Endothelial cell (in vitro differentiated cells): ENCODE measurements at regions not wholly inside any gene's neighbourhood (a gene's known extent, or its start where the extent isn't known, plus 50 kb on each side); places are given as distances from the start of the nearest gene placed in this dataset.

Experiments
- DNase-seq: peaks from one replicate; pipeline ENCODE4 v3.0.0; 2021; ENCODE audit warnings: low spot score
- H3K27ac Mint-ChIP-seq: one replicate; pipeline ENCODE4 v1.8.0; 2021; ENCODE audit warnings: mixed read lengths, inconsistent platforms; ENCODE audit not compliant: unreplicated experiment
- H3K27me3 Mint-ChIP-seq: one replicate; pipeline ENCODE4 v1.8.0; 2021; ENCODE audit warnings: mild to moderate bottlenecking, moderate library complexity, mixed read lengths, inconsistent platforms; ENCODE audit not compliant: unreplicated experiment
- H3K36me3 Mint-ChIP-seq: one replicate; pipeline ENCODE4 v1.8.0; 2021; ENCODE audit warnings: mild to moderate bottlenecking, low read depth, mixed read lengths, inconsistent platforms; ENCODE audit not compliant: unreplicated experiment
- H3K4me1 Mint-ChIP-seq: one replicate; pipeline ENCODE4 v1.8.0; 2021; ENCODE audit warnings: mild to moderate bottlenecking, mixed read lengths, inconsistent platforms; ENCODE audit not compliant: unreplicated experiment
- H3K4me3 Mint-ChIP-seq: one replicate; pipeline ENCODE4 v1.8.0; 2021; ENCODE audit warnings: mild to moderate bottlenecking, mixed read lengths, inconsistent platforms; ENCODE audit not compliant: unreplicated experiment
- H3K9me3 Mint-ChIP-seq: one replicate; pipeline ENCODE4 v1.8.0; 2021; ENCODE audit warnings: mixed read lengths, inconsistent platforms; ENCODE audit not compliant: unreplicated experiment
- TF ChIP-seq, protein P1 (sequence below): fragments of 200-600 bp; sonication (generic); IDR thresholded peaks from one replicate; pipeline ENCODE4 v1.5.0; 2021; ENCODE audit warnings: antibody characterized with exemption; ENCODE audit not compliant: unreplicated experiment

DNA sequence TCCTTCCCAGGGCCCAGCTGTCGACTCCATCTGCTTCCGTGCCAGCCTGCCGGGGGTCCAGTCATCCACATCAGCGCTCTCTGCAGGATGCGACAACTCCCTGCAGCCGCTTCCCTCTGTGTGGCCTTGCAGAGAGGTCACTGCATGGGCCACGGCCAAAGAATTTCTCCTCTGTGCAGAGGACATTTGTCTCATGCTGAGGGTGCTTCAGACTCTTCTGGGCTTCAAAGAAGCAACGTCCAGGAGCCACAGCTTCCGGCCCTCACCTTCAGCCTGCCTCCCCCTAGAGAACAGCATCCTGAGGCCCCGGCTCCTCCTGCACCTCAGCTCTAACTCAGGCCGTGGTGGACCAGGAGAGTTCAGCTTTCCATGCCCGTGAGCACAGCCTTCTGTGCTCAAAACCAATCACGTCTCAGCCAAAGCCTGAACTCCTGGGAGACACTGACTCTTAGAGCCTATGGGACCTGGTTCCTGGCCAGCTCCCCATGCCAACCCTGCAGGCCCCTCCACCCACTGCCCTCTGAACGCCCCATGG is 258.9 kb downstream of the BRD1 start:
- Mint-ChIP-seq H3K4me3 (no peak overlapping the region), H3K36me3 (no peaks in the 10 kb centered on the region), H3K9me3 (no peaks in the 10 kb centered on the region), H3K4me1 (no peaks in the 10 kb centered on the region), H3K27ac (no peak overlapping the region), H3K27me3 (peaks cover 3% of the 10 kb centered on the region)
- DNase-seq: no peak
- TF ChIP-seq, protein P1, sequence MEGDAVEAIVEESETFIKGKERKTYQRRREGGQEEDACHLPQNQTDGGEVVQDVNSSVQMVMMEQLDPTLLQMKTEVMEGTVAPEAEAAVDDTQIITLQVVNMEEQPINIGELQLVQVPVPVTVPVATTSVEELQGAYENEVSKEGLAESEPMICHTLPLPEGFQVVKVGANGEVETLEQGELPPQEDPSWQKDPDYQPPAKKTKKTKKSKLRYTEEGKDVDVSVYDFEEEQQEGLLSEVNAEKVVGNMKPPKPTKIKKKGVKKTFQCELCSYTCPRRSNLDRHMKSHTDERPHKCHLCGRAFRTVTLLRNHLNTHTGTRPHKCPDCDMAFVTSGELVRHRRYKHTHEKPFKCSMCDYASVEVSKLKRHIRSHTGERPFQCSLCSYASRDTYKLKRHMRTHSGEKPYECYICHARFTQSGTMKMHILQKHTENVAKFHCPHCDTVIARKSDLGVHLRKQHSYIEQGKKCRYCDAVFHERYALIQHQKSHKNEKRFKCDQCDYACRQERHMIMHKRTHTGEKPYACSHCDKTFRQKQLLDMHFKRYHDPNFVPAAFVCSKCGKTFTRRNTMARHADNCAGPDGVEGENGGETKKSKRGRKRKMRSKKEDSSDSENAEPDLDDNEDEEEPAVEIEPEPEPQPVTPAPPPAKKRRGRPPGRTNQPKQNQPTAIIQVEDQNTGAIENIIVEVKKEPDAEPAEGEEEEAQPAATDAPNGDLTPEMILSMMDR: no peak

DNA sequence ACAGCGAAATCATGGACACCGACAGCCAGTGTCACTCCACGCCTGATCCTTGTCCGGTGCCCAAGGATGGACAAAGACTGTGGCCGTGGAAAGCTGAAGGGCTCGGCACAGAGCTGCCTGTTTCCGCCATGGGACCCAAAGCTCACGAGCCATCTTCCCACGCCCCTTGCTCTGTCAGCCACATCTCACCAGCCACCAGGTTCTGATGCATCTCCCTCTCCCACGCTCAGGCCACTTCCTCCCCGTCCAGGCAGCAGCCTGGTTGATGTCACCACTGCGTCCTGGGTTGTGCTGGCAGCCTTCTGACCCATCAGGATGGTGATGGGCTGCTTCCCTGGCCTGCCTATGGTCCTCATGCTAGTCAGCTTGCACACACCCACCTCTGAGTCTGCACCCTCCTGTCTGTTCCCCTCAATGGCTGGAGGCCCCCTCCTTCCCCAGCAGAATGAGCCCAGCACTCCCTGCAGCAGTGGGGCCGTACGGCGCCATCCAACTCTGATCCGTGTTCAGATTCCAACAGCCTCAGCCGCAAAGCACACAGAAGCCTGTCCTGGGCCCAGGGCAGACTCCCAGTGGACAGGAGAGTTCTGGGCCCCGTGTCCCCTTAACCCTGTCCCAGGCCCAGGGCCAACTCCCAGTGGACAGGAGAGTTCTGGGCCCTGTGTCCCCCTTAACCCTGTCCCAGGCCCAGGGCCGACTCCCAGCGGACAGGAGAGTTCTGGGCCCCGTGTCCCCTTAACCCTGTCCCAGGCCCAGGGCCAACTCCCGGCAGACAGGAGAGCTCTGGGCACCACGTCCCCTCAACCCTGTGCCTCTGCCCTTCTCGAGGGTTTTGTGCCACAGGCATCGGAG is 259.5 kb downstream of the BRD1 start:
- H3K27me3 Mint-ChIP-seq: peaks cover 3% of the 10 kb centered on the region
- H3K36me3 Mint-ChIP-seq: no peaks in the 10 kb centered on the region
- no peak for DNase-seq
- H3K4me3 Mint-ChIP-seq: no peak overlapping the region
- H3K27ac Mint-ChIP-seq: no peak overlapping the region
- no peaks in the 10 kb centered on the region for H3K9me3 Mint-ChIP-seq
- no peaks in the 10 kb centered on the region for H3K4me1 Mint-ChIP-seq
- TF ChIP-seq, protein P1: no peak

DNA sequence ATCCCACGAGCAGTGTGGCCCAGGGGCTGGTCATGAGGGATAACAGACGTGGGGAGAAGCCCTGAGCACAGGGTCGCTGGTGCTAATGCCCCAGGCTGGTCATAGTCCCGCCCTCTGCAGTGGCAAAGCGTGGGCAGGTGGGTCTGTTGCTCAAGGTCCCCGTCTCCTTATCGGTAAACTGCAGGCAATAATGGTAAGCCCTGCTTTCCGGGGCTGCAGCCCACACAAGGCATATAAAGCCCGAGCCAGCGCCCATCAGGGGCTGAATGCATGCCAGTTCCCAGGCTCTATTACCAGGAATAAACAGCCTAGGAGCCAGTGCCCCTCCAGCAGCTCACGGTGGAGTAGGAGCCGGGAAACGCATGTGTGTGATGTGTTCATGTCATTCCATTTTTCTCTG is 261.0 kb downstream of the BRD1 start:
- no peaks in the 10 kb centered on the region for H3K4me1 Mint-ChIP-seq
- no peaks in the 10 kb centered on the region for H3K36me3 Mint-ChIP-seq
- TF ChIP-seq, protein P1: no peak
- H3K9me3 Mint-ChIP-seq: no peaks in the 10 kb centered on the region
- peaks cover 1% of the 10 kb centered on the region for H3K27me3 Mint-ChIP-seq
- H3K27ac Mint-ChIP-seq: no peak overlapping the region
- no peak for DNase-seq
- H3K4me3 Mint-ChIP-seq: no peak overlapping the region

DNA sequence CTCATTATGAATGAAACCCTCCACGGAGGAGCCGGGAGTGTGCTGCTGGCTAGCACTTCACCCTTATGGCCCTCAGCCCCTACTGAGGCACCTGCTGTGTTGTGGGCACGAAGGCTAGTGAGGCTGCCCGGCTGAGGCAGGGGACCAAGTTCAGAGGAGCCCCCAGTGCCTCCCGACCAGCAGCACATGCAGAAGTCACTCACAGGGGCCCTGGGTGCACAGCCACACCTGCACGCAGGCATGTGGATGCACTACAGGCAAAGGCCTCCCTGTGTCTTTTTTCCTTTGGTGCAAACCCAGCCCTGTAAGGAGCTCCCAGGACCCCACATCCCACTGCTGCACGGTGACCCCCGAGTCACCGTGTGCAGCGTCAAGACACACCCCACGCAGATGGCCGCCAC is 261.5 kb downstream of the BRD1 start:
- TF ChIP-seq, protein P1: no peak
- H3K27me3 Mint-ChIP-seq: no peaks in the 10 kb centered on the region
- H3K4me1 Mint-ChIP-seq: no peaks in the 10 kb centered on the region
- H3K9me3 Mint-ChIP-seq: no peaks in the 10 kb centered on the region
- no peak overlapping the region for H3K27ac Mint-ChIP-seq
- H3K36me3 Mint-ChIP-seq: no peaks in the 10 kb centered on the region
- no peak for DNase-seq
- no peak overlapping the region for H3K4me3 Mint-ChIP-seq

DNA sequence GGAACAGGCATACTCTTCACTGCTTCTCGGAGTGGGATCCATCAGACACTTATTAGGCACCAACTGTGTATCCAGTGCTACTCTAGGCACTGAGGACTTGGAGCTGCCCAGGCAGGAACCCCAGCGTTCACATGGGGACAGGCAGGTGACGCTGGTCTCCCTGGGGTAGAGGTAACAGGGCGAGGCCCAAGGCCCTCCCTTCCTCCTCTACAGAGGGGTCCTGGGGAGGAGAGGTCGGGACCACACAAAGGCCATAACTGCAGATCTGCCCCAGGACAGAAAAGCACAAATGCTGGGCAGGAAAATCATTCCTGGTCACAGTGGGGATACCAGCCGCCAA is 262.2 kb downstream of the BRD1 start:
- no peak for DNase-seq
- no peaks in the 10 kb centered on the region for H3K36me3 Mint-ChIP-seq
- no peaks in the 10 kb centered on the region for H3K9me3 Mint-ChIP-seq
- H3K27me3 Mint-ChIP-seq: no peaks in the 10 kb centered on the region
- H3K4me1 Mint-ChIP-seq: no peaks in the 10 kb centered on the region
- no peak overlapping the region for H3K4me3 Mint-ChIP-seq
- TF ChIP-seq, protein P1: no peak
- H3K27ac Mint-ChIP-seq: no peak overlapping the region
